ENCODE measurements at regions not wholly inside any gene's neighbourhood (a gene's known extent, or its start where the extent isn't known, plus 50 kb on each side); places are given as distances from the start of the nearest gene placed in this dataset.

DNA sequence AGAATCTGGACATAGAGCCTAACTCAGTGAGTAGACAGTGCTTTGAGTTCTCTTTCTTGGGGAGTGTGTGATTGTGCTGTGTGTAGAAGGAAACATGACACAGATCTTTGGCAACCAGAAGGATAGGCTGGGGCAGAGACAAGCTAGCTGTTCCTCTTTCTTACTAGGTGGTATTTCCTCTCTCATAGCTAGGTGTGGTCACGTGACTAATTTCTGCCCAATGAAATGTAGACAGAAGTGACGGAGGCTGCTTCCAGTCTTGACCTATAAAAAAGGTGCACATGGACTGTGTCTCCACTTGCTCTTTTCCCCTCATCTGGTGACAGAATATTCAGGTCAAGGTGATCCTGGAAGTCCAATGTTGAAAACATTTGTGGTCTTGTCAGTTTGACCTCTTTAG is 92.5 kb upstream of the NFIB start:
- Histone ChIP-seq H3K27ac (no peak overlapping the region), H3K36me3 (no peaks in the 10 kb centered on the region), H3K4me1 (no peaks in the 10 kb centered on the region), H3K4me3 (no peak overlapping the region), H3K27me3 (no peaks in the 10 kb centered on the region), H3K9me3 (peaks cover 0 to 3% (median 0%) of the 10 kb centered on the region in 4 donors)
- WGBS, 2 donors, result 87 to 95% methylated on average over 2 of the region's 2 CpGs
- no peak for DNase-seq (ENCODE audit: low spot score in 2 of 2)
- TF ChIP-seq, protein P1, sequence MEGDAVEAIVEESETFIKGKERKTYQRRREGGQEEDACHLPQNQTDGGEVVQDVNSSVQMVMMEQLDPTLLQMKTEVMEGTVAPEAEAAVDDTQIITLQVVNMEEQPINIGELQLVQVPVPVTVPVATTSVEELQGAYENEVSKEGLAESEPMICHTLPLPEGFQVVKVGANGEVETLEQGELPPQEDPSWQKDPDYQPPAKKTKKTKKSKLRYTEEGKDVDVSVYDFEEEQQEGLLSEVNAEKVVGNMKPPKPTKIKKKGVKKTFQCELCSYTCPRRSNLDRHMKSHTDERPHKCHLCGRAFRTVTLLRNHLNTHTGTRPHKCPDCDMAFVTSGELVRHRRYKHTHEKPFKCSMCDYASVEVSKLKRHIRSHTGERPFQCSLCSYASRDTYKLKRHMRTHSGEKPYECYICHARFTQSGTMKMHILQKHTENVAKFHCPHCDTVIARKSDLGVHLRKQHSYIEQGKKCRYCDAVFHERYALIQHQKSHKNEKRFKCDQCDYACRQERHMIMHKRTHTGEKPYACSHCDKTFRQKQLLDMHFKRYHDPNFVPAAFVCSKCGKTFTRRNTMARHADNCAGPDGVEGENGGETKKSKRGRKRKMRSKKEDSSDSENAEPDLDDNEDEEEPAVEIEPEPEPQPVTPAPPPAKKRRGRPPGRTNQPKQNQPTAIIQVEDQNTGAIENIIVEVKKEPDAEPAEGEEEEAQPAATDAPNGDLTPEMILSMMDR (IDR thresholded peaks at IDR 0.05), result no peak
- TF ChIP-seq POLR2A (IDR thresholded peaks at IDR 0.05) (no peak), EP300 (IDR thresholded peaks at IDR 0.05) (no peak)

DNA sequence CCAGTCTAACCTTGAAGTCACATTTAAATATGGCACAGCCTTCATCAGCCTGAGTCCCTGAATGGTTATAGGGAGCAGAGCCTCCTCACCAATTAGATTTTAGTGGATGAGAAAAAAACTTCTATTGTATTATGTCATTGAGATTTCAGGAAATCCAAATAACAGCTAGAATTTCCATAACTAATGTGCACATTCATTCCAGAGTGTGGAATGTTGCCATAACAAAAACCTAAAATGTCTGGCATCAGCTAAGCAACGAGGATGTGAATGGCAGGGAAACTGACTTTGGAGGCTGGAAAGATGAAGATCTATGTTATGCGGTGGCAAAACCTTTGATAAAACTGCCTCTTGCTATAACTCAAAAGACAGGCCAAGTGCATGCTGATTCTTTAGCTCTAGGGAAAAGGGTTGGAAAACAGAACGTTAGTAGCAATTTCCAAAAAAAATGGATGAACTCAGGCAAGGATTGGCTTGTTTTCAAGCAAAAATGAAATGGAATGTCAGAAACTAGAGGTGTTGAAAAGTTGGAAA is 91.3 kb upstream of the NFIB start:
- 50 to 55% methylated on average over 3 of the region's 3 CpGs for WGBS, 2 donors
- Histone ChIP-seq H3K4me3 (no peak overlapping the region), H3K9me3 (peaks cover 0 to 3% (median 0%) of the 10 kb centered on the region in 4 donors), H3K4me1 (peaks cover 0 to 4% (median 0%) of the 10 kb centered on the region in 4 donors), H3K27ac (no peak overlapping the region), H3K36me3 (no peaks in the 10 kb centered on the region), H3K27me3 (no peaks in the 10 kb centered on the region)
- DNase-seq (ENCODE audit: low spot score in 2 of 2), result no peak
- TF ChIP-seq POLR2A (IDR thresholded peaks at IDR 0.05) (no peak), EP300 (IDR thresholded peaks at IDR 0.05) (no peak)
- TF ChIP-seq, protein P1 (IDR thresholded peaks at IDR 0.05), result no peak

DNA sequence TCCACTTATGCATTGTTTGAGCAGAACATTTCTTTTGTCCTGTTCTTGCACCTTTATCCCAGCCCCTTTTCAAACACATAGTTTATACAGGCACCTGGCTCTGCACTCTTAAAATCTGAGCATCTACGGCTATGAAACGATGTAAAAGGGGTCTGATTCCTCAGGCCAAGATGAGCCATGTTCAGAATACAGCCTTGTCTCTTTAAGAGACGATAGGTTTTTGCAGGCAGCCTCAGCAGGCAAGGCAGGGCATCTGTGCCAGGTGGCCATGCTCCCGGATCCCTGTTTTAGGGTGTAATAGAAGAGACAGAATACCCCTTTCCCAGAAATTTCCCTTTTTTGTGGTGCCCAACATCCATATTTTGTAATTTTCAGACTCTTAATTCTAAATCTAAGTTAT is 89.1 kb upstream of the NFIB start:
- no peak overlapping the region for H3K4me3 ChIP-seq

DNA sequence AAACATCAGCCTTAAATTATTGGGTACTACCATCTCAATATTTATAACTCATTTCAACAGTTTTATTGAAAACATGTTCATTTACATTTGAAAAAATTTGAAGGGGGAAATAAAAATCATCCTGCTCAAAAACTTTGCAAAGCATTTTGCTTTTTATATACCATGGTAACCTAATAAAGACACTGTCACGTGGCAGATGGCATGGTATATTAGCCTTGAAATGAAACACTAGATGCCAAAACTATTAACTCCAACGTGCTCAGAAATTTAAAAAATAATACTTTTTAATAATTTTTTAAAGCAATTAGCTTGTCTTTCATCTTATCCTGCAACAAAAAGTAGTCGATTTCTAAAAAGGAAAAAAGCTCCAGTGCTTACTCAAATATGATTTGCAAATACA is 88.6 kb upstream of the NFIB start:
- 77 to 84% methylated on average over 3 of the region's 3 CpGs for WGBS, 2 donors
- TF ChIP-seq POLR2A (IDR thresholded peaks at IDR 0.05) (no peak), EP300 (IDR thresholded peaks at IDR 0.05) (no peak)
- TF ChIP-seq, protein P1 (IDR thresholded peaks at IDR 0.05), result no peak
- no peak for DNase-seq (ENCODE audit: low spot score in 2 of 2)
- H3K9me3 ChIP-seq, result peaks cover 0 to 3% (median 0%) of the 10 kb centered on the region in 4 donors
- H3K36me3 ChIP-seq, result no peaks in the 10 kb centered on the region
- H3K27me3 ChIP-seq, result no peaks in the 10 kb centered on the region
- peaks cover 0 to 4% (median 0%) of the 10 kb centered on the region in 4 donors for H3K4me1 ChIP-seq
- H3K27ac ChIP-seq, result no peak overlapping the region
- no peak overlapping the region for H3K4me3 ChIP-seq

More for the DNA sequence above, 89.1 kb upstream of the NFIB start:
- Histone ChIP-seq H3K27me3 (no peaks in the 10 kb centered on the region), H3K36me3 (no peaks in the 10 kb centered on the region), H3K27ac (no peak overlapping the region), H3K4me1 (peaks cover 0 to 4% (median 0%) of the 10 kb centered on the region in 4 donors), H3K9me3 (peaks cover 0 to 3% (median 0%) of the 10 kb centered on the region in 4 donors)
- no peak for TF ChIP-seq EP300 (IDR thresholded peaks at IDR 0.05)
- TF ChIP-seq, protein P1 (IDR thresholded peaks at IDR 0.05), result no peak
- no peak for TF ChIP-seq POLR2A (IDR thresholded peaks at IDR 0.05)
- 82 to 90% methylated on average over 4 of the region's 4 CpGs for WGBS, 2 donors
- DNase-seq (ENCODE audit: low spot score in 2 of 2), result no peak

DNA sequence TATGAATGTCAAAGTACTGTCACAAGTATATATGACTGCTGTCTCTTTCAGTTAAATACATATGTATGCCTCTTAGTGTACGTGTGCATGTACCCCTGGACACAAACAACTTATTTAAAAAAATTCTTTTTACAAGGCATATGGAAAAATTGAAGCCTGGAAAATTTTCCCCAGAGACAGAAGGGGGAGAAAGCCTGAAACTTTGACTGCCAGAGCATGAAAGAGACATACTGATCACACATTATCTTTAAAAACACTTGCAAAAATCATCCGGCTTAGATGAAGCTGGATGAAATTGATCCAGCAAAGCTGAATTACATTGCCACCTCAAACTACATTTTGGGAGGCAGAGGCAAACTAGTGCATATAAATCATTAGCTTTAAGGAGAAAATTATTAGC is 88.0 kb upstream of the NFIB start:
- H3K9me3 ChIP-seq, result peaks cover 0 to 3% (median 0%) of the 10 kb centered on the region in 4 donors
- no peak for DNase-seq (ENCODE audit: low spot score in 2 of 2)
- no peak overlapping the region for H3K4me3 ChIP-seq
- H3K27me3 ChIP-seq, result no peaks in the 10 kb centered on the region
- H3K36me3 ChIP-seq, result no peaks in the 10 kb centered on the region
- no peak overlapping the region for H3K27ac ChIP-seq
- 80 to 94% methylated on average over 2 of the region's 2 CpGs for WGBS, 2 donors
- H3K4me1 ChIP-seq, result peaks cover 0 to 4% (median 0%) of the 10 kb centered on the region in 4 donors
- TF ChIP-seq, protein P1 (IDR thresholded peaks at IDR 0.05), result no peak

All from tibial nerve (tissue), 4 donors.